ENCODE measurements at regions not wholly inside any gene's neighbourhood (a gene's known extent, or its start where the extent isn't known, plus 50 kb on each side); places are given as distances from the start of the nearest gene placed in this dataset.

GRCh38 chr20:17023036-17023435 lies 203.8 kb upstream of the PCSK2 start:
- no peak for DNase-seq

- no peak for DNase-seq
Observed at GRCh38 chr20:17023806-17024205, 203.0 kb upstream of the PCSK2 start.

- no peak for DNase-seq
Observed at GRCh38 chr20:17024513-17025119, 202.2 kb upstream of the PCSK2 start.

DNA sequence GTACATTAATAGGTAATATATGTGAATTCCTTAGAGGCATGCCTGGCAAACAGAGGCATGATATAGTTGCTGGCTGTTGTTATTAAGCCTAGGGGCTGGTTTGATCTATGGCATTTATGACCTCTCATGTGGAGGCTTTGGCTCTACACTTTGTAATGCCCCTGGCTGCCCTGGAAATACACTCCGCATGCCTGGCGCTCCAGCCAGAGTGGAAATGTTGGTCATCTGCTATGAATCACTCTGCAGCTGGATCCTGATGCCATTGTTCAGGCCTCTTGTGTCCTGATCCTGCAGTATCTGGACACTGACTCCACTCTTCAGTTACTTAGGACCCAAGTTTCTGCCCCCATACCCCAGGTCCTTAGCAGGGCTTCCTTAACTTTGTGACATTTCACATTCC lies 200.5 kb upstream of the PCSK2 start:
- no peak for DNase-seq

DNA sequence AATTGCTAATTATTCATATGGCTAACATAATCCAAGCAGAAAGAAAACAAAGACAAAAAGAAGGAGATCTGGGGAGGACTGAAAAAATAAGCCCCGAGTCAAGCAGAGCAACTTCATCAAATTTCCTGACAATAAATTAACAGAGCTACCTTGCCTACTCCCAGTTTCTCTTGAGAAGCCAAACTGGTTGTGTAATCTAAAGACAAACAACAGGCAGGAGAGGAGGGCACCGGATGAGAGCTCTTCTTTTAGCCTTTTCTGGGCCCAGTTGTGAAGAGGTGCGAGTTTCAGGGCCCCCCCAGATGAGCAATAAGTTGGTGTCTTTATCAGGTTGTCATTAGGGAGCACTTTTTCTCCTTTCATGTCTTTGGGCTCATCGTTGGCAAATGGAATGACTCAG lies 197.1 kb upstream of the PCSK2 start:
- DNase-seq, result no peak

GRCh38 chr20:17036541-17036940 lies 190.3 kb upstream of the PCSK2 start:
- no peak for DNase-seq

DNA sequence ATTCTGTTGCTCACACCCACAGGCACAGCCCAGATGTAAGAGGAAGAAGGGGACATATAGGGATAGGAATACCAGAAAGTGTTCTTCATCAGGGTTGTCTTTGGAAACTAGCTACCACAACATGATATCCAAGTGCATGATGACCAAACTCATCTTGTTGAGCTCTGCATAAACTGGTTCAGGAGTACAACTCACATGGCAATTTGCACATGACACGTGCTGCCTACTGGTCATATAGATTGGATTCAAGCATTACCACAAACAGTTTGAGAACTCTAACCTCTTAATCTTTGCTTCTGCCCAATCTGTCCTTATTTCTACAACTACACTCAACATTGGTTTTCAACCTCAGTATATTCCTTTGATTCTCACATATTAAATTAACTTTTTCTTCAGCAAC lies 184.7 kb upstream of the PCSK2 start:
- no peak for DNase-seq

DNA sequence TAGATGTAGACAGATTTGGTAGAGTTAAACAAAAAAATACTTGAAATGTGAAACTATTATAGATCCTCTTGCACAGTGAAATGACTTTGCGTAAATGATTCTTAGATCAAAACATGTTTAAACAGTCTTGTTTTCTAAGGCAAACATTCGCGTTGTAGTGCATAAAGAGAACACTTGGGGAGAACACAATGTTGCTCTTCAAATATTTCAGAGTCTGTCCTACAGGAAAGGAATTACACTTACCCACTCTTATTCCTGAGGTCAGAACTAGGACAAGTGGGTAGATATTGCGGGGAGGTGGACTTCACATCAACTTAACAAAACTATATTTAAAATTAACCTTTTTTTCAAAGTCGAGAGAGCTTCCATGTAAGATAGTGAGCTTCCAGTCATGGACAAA lies 183.5 kb upstream of the PCSK2 start:
- no peak for DNase-seq

- DNase-seq, result no peak
Observed at GRCh38 chr20:17044891-17045290, 181.9 kb upstream of the PCSK2 start.

GRCh38 chr20:17059465-17059864 lies 167.4 kb upstream of the PCSK2 start:
- DNase-seq, result no peak

GRCh38 chr20:17061715-17062114 lies 165.1 kb upstream of the PCSK2 start:
- DNase-seq, result no peak

GRCh38 chr20:17062712-17063111 lies 164.1 kb upstream of the PCSK2 start:
- DNase-seq, result no peak

DNA sequence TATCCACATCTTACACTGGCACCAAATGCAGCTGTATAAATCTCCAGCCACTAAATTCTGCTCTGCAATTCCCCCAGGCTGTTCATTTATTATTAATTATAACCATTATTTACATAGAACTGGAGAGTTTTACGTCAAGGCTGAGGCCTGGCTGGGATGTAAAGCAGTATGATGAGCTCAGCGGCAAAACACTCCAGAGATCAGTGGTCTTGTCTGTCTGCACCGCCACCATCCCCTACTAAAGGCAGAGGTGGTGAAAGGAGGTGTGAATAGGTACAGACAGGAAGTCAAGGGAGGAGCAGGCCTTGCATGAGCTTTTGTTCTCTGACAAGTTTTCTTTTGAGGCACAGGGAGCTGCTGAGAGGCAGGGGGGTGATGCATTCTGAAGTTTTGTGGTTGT lies 159.9 kb upstream of the PCSK2 start:
- no peak for DNase-seq

GRCh38 chr20:17068084-17068711 lies 158.6 kb upstream of the PCSK2 start:
- no peak for DNase-seq

- DNase-seq, result no peak
Observed at GRCh38 chr20:17077030-17077429, 149.8 kb upstream of the PCSK2 start.

DNA sequence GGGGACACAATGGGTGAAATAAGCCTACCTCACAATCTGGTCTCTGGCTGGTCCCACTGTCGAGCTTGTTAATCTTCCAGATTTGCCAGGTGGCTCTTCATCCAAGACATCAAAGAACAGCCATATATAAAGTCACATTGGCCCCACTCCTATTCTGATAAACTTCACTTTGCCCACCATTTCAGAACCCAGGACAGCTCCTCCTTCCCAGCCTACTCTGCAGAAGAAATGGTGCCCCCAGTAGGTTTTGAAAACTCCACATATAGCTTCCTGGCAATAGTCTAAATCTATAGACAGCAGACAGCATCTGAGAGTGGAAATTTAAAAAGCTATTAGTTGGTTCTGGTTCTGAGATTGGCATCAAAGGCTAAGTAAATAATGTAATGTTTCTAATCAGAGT lies 143.1 kb upstream of the PCSK2 start:
- DNase-seq, result no peak

- DNase-seq, result no peak
Observed at GRCh38 chr20:17084909-17085308, 141.9 kb upstream of the PCSK2 start.

DNA sequence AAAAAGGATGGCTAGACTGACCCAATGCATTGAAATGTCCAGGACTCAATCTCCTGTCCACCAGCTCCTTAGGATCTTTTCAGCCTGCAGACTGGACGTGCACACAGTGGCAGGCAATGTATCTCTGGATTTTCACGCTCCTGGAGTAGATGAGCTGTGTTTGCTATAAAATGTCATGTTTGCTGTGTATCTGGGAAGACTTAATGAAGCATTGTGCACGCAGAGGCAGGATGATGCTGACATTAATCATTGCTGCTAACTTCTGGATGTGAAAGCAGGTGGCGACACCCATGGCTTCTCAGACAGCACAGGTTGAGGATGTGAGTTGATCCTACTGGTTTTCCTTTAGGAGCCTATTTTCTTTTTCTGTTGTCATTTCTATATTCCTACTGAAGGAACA lies 133.1 kb upstream of the PCSK2 start:
- DNase-seq, result no peak

- no peak for DNase-seq
Observed at GRCh38 chr20:17097603-17098002, 129.2 kb upstream of the PCSK2 start.

- DNase-seq, result no peak
Observed at GRCh38 chr20:17100506-17100905, 126.3 kb upstream of the PCSK2 start.

DNA sequence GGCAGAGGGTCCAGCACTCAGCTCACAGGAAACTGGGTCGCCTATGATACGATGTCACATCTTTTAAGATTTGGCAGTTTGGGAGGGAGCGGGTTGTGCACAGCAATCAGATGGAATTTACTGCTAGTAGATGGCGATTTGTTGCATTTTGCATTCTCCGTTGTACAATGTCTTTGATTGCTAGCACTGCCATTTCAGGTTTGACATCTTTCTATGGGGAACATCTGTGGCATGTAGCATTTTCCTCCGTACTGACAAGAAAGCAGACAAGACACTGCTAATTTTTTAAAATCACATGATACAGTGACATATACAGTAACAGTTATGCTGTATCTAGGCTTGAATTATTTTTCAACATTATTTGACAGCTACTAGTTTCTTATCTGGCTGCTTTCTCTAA lies 119.7 kb upstream of the PCSK2 start:
- no peak for DNase-seq

DNA sequence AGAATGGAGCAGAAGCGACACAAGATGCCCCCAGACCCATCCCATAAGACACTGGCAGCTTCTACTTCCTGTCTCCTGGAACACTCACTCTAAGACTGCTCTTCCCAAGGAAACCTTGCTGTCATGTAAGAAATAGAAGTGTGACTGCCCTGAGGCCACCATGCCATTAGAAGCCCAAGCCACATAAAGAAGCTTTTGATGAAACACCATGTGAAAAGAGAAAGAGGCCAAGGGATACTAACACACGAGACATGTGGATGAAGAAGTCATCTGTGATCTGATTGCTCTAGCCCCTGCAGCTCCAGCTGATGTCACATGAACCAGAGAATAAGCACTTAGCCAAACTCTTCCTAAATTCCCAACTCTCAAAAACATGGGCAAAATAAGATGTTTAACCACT lies 117.9 kb upstream of the PCSK2 start:
- no peak for DNase-seq

GRCh38 chr20:17109307-17109706 lies 117.5 kb upstream of the PCSK2 start:
- DNase-seq, result no peak

DNA sequence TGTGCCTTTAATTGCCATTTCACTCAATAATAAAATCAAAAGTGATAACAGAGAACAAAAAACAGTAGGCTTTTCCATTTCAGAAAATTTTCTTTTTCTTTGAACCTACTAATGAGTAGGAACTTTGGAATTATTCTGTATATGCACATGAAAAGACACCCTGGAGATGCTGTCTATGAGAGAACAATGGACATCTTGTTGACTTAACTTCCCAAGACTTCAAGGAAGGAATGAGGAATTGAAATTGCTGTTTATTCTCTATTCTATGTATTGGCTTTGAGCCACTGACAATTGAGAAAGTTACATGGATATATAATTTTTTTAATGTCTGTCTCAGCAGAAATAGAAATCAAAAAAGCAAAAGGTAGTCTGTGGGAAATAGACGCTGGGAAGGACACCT lies 98.6 kb upstream of the PCSK2 start:
- no peak for DNase-seq

- no peak for DNase-seq
Observed at GRCh38 chr20:17129089-17129488, 97.8 kb upstream of the PCSK2 start.
